SK-N-SH treated with all-trans-retinoic acid at 6 μM for 48 hours (cell line): ENCODE measurements at regions not wholly inside any gene's neighbourhood (a gene's known extent, or its start where the extent isn't known, plus 50 kb on each side); places are given as distances from the start of the nearest gene placed in this dataset.

Experiments used
- ATAC-seq: fragments of 200-7000 bp; cut with Tn5 transposase; 3 replicates; pipeline ENCODE4 v1.9.1; 2020; ENCODE audit warnings: mild to moderate bottlenecking, moderate library complexity
- ARNTL ChIP-seq: fragments of 450-650 bp; formaldehyde crosslinking; IDR thresholded peaks from 2 replicates; pipeline ENCODE4 v1.5.0; 2020; ENCODE audit warnings: low read depth, mild to moderate bottlenecking, moderate library complexity, borderline replicate concordance
- BACH2 ChIP-seq: fragments of 250-450 bp; sonication (Bioruptor Pico); IDR thresholded peaks from 2 replicates; pipeline ENCODE4 v1.9.0; 2021; ENCODE audit warnings: mild to moderate bottlenecking, borderline replicate concordance
- CSDC2 ChIP-seq: fragments of 250-450 bp; sonication (Bioruptor Pico); IDR thresholded peaks from 2 replicates; pipeline ENCODE4 v1.5.0; 2020; ENCODE audit warnings: mild to moderate bottlenecking, moderate library complexity
- CSRNP3 ChIP-seq: fragments of 250-450 bp; sonication (Bioruptor Pico); IDR thresholded peaks from 2 replicates; pipeline ENCODE4 v1.5.1; 2021; ENCODE audit warnings: mild to moderate bottlenecking, moderate library complexity
- ESRRG ChIP-seq: fragments of 250-450 bp; sonication (Bioruptor Pico); IDR thresholded peaks from 2 replicates; pipeline ENCODE4 v1.6.1; 2021; ENCODE audit warnings: mild to moderate bottlenecking
- GLIS3 ChIP-seq: fragments of 250-450 bp; sonication (Bioruptor Pico); IDR thresholded peaks from 2 replicates; pipeline ENCODE4 v1.5.0; 2020; ENCODE audit warnings: mild to moderate bottlenecking, moderate library complexity
- ISL1 ChIP-seq: fragments of 250-450 bp; sonication (Bioruptor Pico); IDR thresholded peaks from 2 replicates; pipeline ENCODE4 v2.1.2; 2022; ENCODE audit warnings: mild to moderate bottlenecking, moderate library complexity
- OSR1 ChIP-seq: fragments of 250-450 bp; sonication (Bioruptor Pico); IDR thresholded peaks from 2 replicates; pipeline ENCODE4 v1.8.0; 2022; ENCODE audit warnings: moderate library complexity, mild to moderate bottlenecking, inconsistent platforms
- PATZ1 ChIP-seq: fragments of 250-450 bp; sonication (Bioruptor Pico); IDR thresholded peaks from 2 replicates; pipeline ENCODE4 v1.8.0; 2020; ENCODE audit warnings: mild to moderate bottlenecking, moderate library complexity, borderline replicate concordance
- POU6F1 ChIP-seq: fragments of 250-450 bp; sonication (Bioruptor Pico); IDR thresholded peaks from 2 replicates; pipeline ENCODE4 v1.8.0; 2021; ENCODE audit warnings: low read depth, mild to moderate bottlenecking, moderate library complexity, borderline replicate concordance
- SNAI2 ChIP-seq: fragments of 250-450 bp; sonication (Bioruptor Pico); IDR thresholded peaks from 2 replicates; pipeline ENCODE4 v1.5.0; 2020; ENCODE audit warnings: mild to moderate bottlenecking, moderate library complexity
- TCF4 ChIP-seq: fragments of 250-450 bp; sonication (Bioruptor Pico); IDR thresholded peaks from 2 replicates; pipeline ENCODE4 v1.8.0; 2021; ENCODE audit warnings: mild to moderate bottlenecking, moderate library complexity, borderline replicate concordance
- TOX ChIP-seq: fragments of 250-450 bp; sonication (Bioruptor Pico); IDR thresholded peaks from 2 replicates; pipeline ENCODE4 v1.8.0; 2021; ENCODE audit warnings: mild to moderate bottlenecking, moderate library complexity, borderline replicate concordance
- TSHZ2 ChIP-seq: fragments of 250-450 bp; sonication (Bioruptor Pico); IDR thresholded peaks from 2 replicates; pipeline ENCODE4 v1.5.0; 2020; ENCODE audit warnings: mild to moderate bottlenecking, moderate library complexity
- ZC3H10 ChIP-seq: fragments of 250-450 bp; sonication (Bioruptor Pico); IDR thresholded peaks from 2 replicates; pipeline ENCODE4 v1.5.1; 2021; ENCODE audit warnings: mild to moderate bottlenecking, moderate library complexity
- ZFP3 ChIP-seq: fragments of 250-450 bp; sonication (Bioruptor Pico); IDR thresholded peaks from 2 replicates; pipeline ENCODE4 v1.5.0; 2020; ENCODE audit warnings: mild to moderate bottlenecking, moderate library complexity
- ZFP30 ChIP-seq: fragments of 450-650 bp; formaldehyde crosslinking; IDR thresholded peaks from 2 replicates; pipeline ENCODE4 v1.5.0; 2022; ENCODE audit warnings: mild to moderate bottlenecking, moderate library complexity
- ZNF565 ChIP-seq: fragments of 450-650 bp; formaldehyde crosslinking; conservative IDR thresholded peaks from 2 replicates; pipeline ENCODE4 v1.5.0; 2020; ENCODE audit warnings: low read depth, mild to moderate bottlenecking, moderate library complexity
- ZNF70 ChIP-seq: fragments of 450-650 bp; formaldehyde crosslinking; IDR thresholded peaks from 2 replicates; pipeline ENCODE4 v1.5.0; 2020; ENCODE audit warnings: mild to moderate bottlenecking, moderate library complexity
- ZNF8 ChIP-seq: fragments of 450-650 bp; formaldehyde crosslinking; IDR thresholded peaks from 2 replicates; pipeline ENCODE4 v1.5.0; 2020; ENCODE audit warnings: mild to moderate bottlenecking, moderate library complexity

- TF ChIP-seq PATZ1 (CRISPR knock-in tag) = no peak
- TF ChIP-seq ZNF8 (CRISPR knock-in tag) = 0 out of 2 replicates have a peak, but pooled peaks have one; percentile 15
- no peak for ATAC-seq
These were observed 394.5 kb downstream of the SHQ1 start for GRCh38 chr3:72453706-72454105.

- no peak for ATAC-seq
- TF ChIP-seq ZNF8 (CRISPR knock-in tag) (no peak), ISL1 (no peak), GLIS3 (CRISPR knock-in tag) (no peak), CSDC2 (no peak)
- TF ChIP-seq, all 23 proteins: peak for 0
These were observed 395.5 kb downstream of the SHQ1 start for GRCh38 chr3:72452745-72453144.

GRCh38 chr3:72451841-72452240 is 396.4 kb downstream of the SHQ1 start:
- TF ChIP-seq TSHZ2 (CRISPR knock-in tag) = no peak
- no peak for TF ChIP-seq ZNF565 (CRISPR knock-in tag)
- ATAC-seq = no peak

- TF ChIP-seq ZFP30 (CRISPR knock-in tag) (no peak), ZFP3 (CRISPR knock-in tag) (no peak), ESRRG (CRISPR knock-in tag) (no peak), POU6F1 (no peak), ZNF565 (CRISPR knock-in tag) (no peak), TSHZ2 (CRISPR knock-in tag) (no peak), OSR1 (CRISPR knock-in tag) (no peak), BACH2 (CRISPR knock-in tag) (no peak), ZNF70 (CRISPR knock-in tag) (no peak), TCF4 (no peak), TOX (CRISPR knock-in tag) (no peak), ZC3H10 (CRISPR knock-in tag) (no peak), SNAI2 (CRISPR knock-in tag) (no peak), ARNTL (no peak), ZNF8 (CRISPR knock-in tag) (no peak), CSDC2 (no peak)
- TF ChIP-seq, all 23 proteins: peak for 0
- peak; percentile 73 for ATAC-seq
These were observed 398.7 kb downstream of the SHQ1 start for GRCh38 chr3:72449551-72449950.

- peak; percentile 8; the same call in 1 of the 3 replicates for ATAC-seq
- TF ChIP-seq ZNF8 (CRISPR knock-in tag) (no peak), TSHZ2 (CRISPR knock-in tag) (no peak), SNAI2 (CRISPR knock-in tag) (no peak), CSRNP3 (no peak), PATZ1 (CRISPR knock-in tag) (no peak)
These were observed 399.4 kb downstream of the SHQ1 start for GRCh38 chr3:72448858-72449257.
